ENCODE measurements at regions not wholly inside any gene's neighbourhood (a gene's known extent, or its start where the extent isn't known, plus 50 kb on each side); places are given as distances from the start of the nearest gene placed in this dataset.

- BruUV-seq (replicated peaks) = no TSS peak
- DNase-seq (ENCODE audit: unreplicated experiment) = no peak
- POLR2A ChIA-PET = no interaction called here
- no peaks in the 10 kb centered on the region for H3K9me3 Mint-ChIP-seq (ENCODE audit: unreplicated experiment)
- intact Hi-C loops (cut with micrococcal nuclease) = no loop called here
- H3K36me3 Mint-ChIP-seq (ENCODE audit: insufficient read depth, unreplicated experiment) = no peaks in the 10 kb centered on the region
- no peak for TF ChIP-seq CTCF (IDR thresholded peaks at IDR 0.05; ENCODE audit: unreplicated experiment)
- H3K27me3 Mint-ChIP-seq (ENCODE audit: insufficient read depth, unreplicated experiment) = peaks cover 21% of the 10 kb centered on the region
- no peak overlapping the region for H3K27ac Mint-ChIP-seq (ENCODE audit: low read depth, unreplicated experiment)
- CTCF ChIA-PET = interaction anchor here (0.7 to 0.9 kb wide), 2 partner anchors 19 to 1209 kb away, joined by 3 to 4 read pairs; no protein-coding TSS in a partner anchor
- H3K4me3 Mint-ChIP-seq (ENCODE audit: unreplicated experiment) = no peak overlapping the region
- H3K4me1 Mint-ChIP-seq (ENCODE audit: insufficient read depth, unreplicated experiment) = no peaks in the 10 kb centered on the region
These were observed 76.4 kb downstream of the EBLN2 start for GRCh38 chr3:73137736-73138403.

- intact Hi-C loops (cut with micrococcal nuclease) = no loop called here
- ChIA-PET POLR2A (interaction anchor here (0.6 kb wide), 1 partner anchor 28 kb away, joined by 4 read pairs; no protein-coding TSS in a partner anchor), CTCF (interaction anchor here (0.7 kb wide), 1 partner anchor 31 kb away, joined by 3 read pairs; no protein-coding TSS in a partner anchor)
- no peak for TF ChIP-seq CTCF (IDR thresholded peaks at IDR 0.05; ENCODE audit: unreplicated experiment)
- Mint-ChIP-seq H3K4me3 (ENCODE audit: unreplicated experiment) (no peak overlapping the region), H3K36me3 (ENCODE audit: insufficient read depth, unreplicated experiment) (no peaks in the 10 kb centered on the region), H3K9me3 (ENCODE audit: unreplicated experiment) (no peaks in the 10 kb centered on the region), H3K27me3 (ENCODE audit: insufficient read depth, unreplicated experiment) (no peaks in the 10 kb centered on the region), H3K4me1 (ENCODE audit: insufficient read depth, unreplicated experiment) (no peaks in the 10 kb centered on the region), H3K27ac (ENCODE audit: low read depth, unreplicated experiment) (no peak overlapping the region)
- no TSS peak for BruUV-seq (replicated peaks)
- no peak for DNase-seq (ENCODE audit: unreplicated experiment)
These were observed 79.4 kb downstream of the EBLN2 start for GRCh38 chr3:73140772-73141442.

GRCh38 chr3:73141525-73141924 is 80.1 kb downstream of the EBLN2 start:
- no TSS peak for BruUV-seq (replicated peaks)
- no peaks in the 10 kb centered on the region for H3K27me3 Mint-ChIP-seq (ENCODE audit: insufficient read depth, unreplicated experiment)
- intact Hi-C loops (cut with micrococcal nuclease) = no loop called here
- H3K27ac Mint-ChIP-seq (ENCODE audit: low read depth, unreplicated experiment) = no peak overlapping the region
- H3K9me3 Mint-ChIP-seq (ENCODE audit: unreplicated experiment) = no peaks in the 10 kb centered on the region
- no peak overlapping the region for H3K4me3 Mint-ChIP-seq (ENCODE audit: unreplicated experiment)
- CTCF ChIA-PET = no interaction called here
- no peaks in the 10 kb centered on the region for H3K36me3 Mint-ChIP-seq (ENCODE audit: insufficient read depth, unreplicated experiment)
- H3K4me1 Mint-ChIP-seq (ENCODE audit: insufficient read depth, unreplicated experiment) = no peaks in the 10 kb centered on the region
- no peak for DNase-seq (ENCODE audit: unreplicated experiment)
- POLR2A ChIA-PET = interaction anchor here (0.6 kb wide), 1 partner anchor 28 kb away, joined by 4 read pairs; no protein-coding TSS in a partner anchor
- no peak for TF ChIP-seq CTCF (IDR thresholded peaks at IDR 0.05; ENCODE audit: unreplicated experiment)

GRCh38 chr3:73143401-73143800 is 81.9 kb downstream of the EBLN2 start:
- H3K27ac Mint-ChIP-seq (ENCODE audit: low read depth, unreplicated experiment) = no peak overlapping the region
- intact Hi-C loops (cut with micrococcal nuclease) = no loop called here
- H3K9me3 Mint-ChIP-seq (ENCODE audit: unreplicated experiment) = no peaks in the 10 kb centered on the region
- no TSS peak for BruUV-seq (replicated peaks)
- H3K4me1 Mint-ChIP-seq (ENCODE audit: insufficient read depth, unreplicated experiment) = no peaks in the 10 kb centered on the region
- H3K4me3 Mint-ChIP-seq (ENCODE audit: unreplicated experiment) = no peak overlapping the region
- TF ChIP-seq CTCF (IDR thresholded peaks at IDR 0.05; ENCODE audit: unreplicated experiment) = no peak
- DNase-seq (ENCODE audit: unreplicated experiment) = no peak
- H3K27me3 Mint-ChIP-seq (ENCODE audit: insufficient read depth, unreplicated experiment) = peaks cover 12% of the 10 kb centered on the region
- POLR2A ChIA-PET = no interaction called here
- CTCF ChIA-PET = no interaction called here
- no peaks in the 10 kb centered on the region for H3K36me3 Mint-ChIP-seq (ENCODE audit: insufficient read depth, unreplicated experiment)
